Adrenal gland (tissue), 9 donors: ENCODE measurements at regions not wholly inside any gene's neighbourhood (a gene's known extent, or its start where the extent isn't known, plus 50 kb on each side); places are given as distances from the start of the nearest gene placed in this dataset.

Experiments
- DNase-seq, 7 donors: peaks; one replicate each; pipeline ENCODE4 v3.0.0-alpha.2; 2019 to 2020
- H3K27ac ChIP-seq, 5 donors: fragments of 200-600 bp; sonication (generic) in 4 of 5; 1 replicate in 3 of 5; 2 replicates in 2 of 5; pipeline versions ENCODE4 v1.5.1 to v1.8.0; 2016 to 2020; ENCODE audit warnings: mild to moderate bottlenecking in 1 of 5
- H3K27me3 ChIP-seq: fragments of 200-600 bp; 2 replicates; pipeline ENCODE4 v1.8.0; 2021
- H3K36me3 ChIP-seq, 2 donors: fragments of 200-600 bp; replicated peaks in 1 of 2; 1 replicate in 1 of 2; 2 replicates in 1 of 2; pipeline versions ENCODE4 v1.5.1 to v1.8.0; 2018 to 2022
- H3K4me1 ChIP-seq, 2 donors: fragments of 200-600 bp; replicated peaks in 1 of 2; 1 replicate in 1 of 2; 2 replicates in 1 of 2; pipeline versions ENCODE4 v1.5.1 to v1.8.0; 2018 to 2021
- H3K4me3 ChIP-seq, 4 donors: fragments of 200-600 bp; sonication (generic) in 3 of 4; one replicate each; pipeline ENCODE4 v1.5.1; 2016 to 2018
- H3K9me3 ChIP-seq, 3 donors: fragments of 200-600 bp; sonication (generic) in 1 of 3; replicated peaks in 1 of 3; 1 replicate in 2 of 3; 2 replicates in 1 of 3; pipeline versions ENCODE4 v1.5.1 to v1.8.0; 2016 to 2021
- POLR2A ChIP-seq, 2 donors: fragments of 450-650 bp; IDR thresholded peaks; one replicate each; pipeline ENCODE4 v1.6.1; 2017; ENCODE audit warnings: antibody characterized with exemption in 2 of 2, mild to moderate bottlenecking in 2 of 2, moderate library complexity in 1 of 2
- WGBS, 4 donors: extraction: QIAGEN DNeasy Blood & Tissue Kit in 2 of 4; methylation state at CpG; one replicate each; pipeline versions ENCODE4 v1.1.5 to v1.1.7; 2013 to 2017; 5-methylcytosine and 5-hydroxymethylcytosine counted together
- intact Hi-C, 2 donors: fragments of 100-400 bp; cut with DNase I; formaldehyde crosslinking; loops; one replicate each; pipeline versions ENCODE4 v1.14.1 to v1.15.0; 2022 to 2023
- TF ChIP-seq, protein P1 (sequence below), 6 experiments: fragments of 450-650 bp in 4 of 6; fragments of 200-600 bp in 2 of 6; sonication (generic) in 1 of 6; IDR thresholded peaks; 1 replicate in 5 of 6; 2 replicates in 1 of 6; pipeline versions ENCODE4 v1.5.1 to v1.8.0; 2016 to 2021; ENCODE audit warnings: antibody characterized with exemption in 6 of 6, mild to moderate bottlenecking in 2 of 6, moderate library complexity in 1 of 6
- donor health status: healthy with polysubstance abuse.
- donor health status: Bipolar disorder and iron deficiency.
- donor health status: DM: yes; HTN: yes; CAD: no.
- donor health status: DM: no; HTN: no; CAD: no.
- donor health status: DM: no; HTN: no; CAD: no.

DNA sequence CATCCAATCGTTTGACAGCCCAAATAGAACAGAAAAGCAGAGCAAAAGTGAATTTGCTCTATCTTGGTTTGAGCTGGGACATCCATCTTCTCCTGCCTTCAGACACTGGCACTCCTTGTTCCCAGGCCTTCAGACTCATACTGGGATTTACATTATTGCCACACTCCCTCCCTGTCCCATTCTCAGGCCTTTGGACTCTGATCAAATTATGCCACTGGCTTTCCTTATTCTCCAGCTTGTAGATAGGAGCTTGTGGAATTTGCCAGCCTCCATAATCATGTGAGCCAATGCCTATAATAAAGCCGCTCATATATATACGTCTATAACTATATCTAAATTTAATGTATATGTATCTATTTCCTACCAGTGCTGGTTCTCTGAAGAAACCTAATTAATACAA is 568.3 kb upstream of the KIRREL3 start:
- H3K4me3 ChIP-seq, result no peak overlapping the region
- no peaks in the 10 kb centered on the region for H3K4me1 ChIP-seq
- DNase-seq, result no peak
- WGBS, 4 donors, result 61 to 79% (median 73%) methylated on average over 3 of the region's 3 CpGs
- H3K36me3 ChIP-seq, result no peaks in the 10 kb centered on the region
- intact Hi-C loops, result no loop called here
- no peaks in the 10 kb centered on the region for H3K9me3 ChIP-seq
- TF ChIP-seq POLR2A (IDR thresholded peaks at IDR 0.05), result no peak
- TF ChIP-seq, protein P1, sequence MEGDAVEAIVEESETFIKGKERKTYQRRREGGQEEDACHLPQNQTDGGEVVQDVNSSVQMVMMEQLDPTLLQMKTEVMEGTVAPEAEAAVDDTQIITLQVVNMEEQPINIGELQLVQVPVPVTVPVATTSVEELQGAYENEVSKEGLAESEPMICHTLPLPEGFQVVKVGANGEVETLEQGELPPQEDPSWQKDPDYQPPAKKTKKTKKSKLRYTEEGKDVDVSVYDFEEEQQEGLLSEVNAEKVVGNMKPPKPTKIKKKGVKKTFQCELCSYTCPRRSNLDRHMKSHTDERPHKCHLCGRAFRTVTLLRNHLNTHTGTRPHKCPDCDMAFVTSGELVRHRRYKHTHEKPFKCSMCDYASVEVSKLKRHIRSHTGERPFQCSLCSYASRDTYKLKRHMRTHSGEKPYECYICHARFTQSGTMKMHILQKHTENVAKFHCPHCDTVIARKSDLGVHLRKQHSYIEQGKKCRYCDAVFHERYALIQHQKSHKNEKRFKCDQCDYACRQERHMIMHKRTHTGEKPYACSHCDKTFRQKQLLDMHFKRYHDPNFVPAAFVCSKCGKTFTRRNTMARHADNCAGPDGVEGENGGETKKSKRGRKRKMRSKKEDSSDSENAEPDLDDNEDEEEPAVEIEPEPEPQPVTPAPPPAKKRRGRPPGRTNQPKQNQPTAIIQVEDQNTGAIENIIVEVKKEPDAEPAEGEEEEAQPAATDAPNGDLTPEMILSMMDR (IDR thresholded peaks at IDR 0.05), result no peak
- H3K27ac ChIP-seq, result no peak overlapping the region
- no peaks in the 10 kb centered on the region for H3K27me3 ChIP-seq

DNA sequence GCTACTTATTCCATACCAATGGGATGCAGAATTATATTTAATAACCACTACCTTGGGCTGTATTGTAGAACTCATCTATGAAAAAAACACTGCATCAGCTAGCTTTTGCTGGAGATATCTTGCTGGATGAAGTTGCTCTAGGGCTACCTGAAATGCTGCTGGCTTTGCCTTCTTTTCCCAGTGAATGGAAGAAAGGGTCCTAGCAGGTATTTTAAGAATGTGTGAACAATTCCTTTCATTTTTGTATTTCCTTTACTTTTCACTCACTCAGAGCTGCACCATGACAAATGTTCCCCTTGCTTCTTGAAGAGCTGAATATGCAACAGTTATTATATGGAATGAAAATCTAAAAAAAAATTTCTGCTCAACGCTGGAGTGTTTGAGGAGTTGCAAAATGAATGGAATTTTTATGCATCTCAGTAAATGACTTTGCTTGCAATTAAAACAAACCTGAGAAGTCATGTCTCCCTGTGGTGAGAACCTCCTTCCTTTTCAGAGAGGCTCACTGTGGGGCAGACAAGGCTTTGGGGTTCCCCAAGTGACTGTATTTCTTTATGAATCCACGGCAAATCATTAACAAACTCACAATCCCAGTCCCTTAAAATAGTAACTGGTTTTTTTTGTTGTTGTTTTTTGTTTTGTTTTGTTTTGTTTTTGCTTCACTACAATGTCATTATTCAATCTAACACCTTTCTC is 566.8 kb upstream of the KIRREL3 start:
- WGBS, 4 donors, result 45 to 61% (median 53%) methylated on average over 2 of the region's 2 CpGs
- intact Hi-C loops, result no loop called here
- no peaks in the 10 kb centered on the region for H3K4me1 ChIP-seq

DNA sequence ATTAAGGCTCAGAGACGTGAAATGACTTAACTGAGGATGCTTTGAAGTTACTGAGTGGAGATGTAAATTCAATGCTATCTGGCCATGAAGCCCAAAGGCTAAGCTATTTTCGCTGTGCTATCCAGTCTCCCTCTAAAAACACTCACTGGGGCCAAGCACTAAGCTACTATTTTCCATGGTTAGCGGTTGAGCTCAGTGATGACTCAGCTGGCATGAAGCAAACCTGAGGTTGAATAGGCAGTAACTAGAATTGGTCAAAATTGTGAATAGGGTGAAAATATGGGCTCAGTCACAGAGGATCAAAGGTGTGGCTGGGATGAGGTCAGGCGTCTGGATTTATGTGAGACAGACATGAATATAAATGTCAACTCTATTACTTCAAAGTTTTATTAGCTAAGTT is 564.2 kb upstream of the KIRREL3 start:
- Histone ChIP-seq H3K36me3 (no peaks in the 10 kb centered on the region), H3K4me3 (no peak overlapping the region), H3K27ac (no peak overlapping the region), H3K27me3 (no peaks in the 10 kb centered on the region), H3K9me3 (no peaks in the 10 kb centered on the region), H3K4me1 (no peaks in the 10 kb centered on the region)
- DNase-seq, result no peak
- WGBS, 4 donors, result 75 to 82% (median 78%) methylated on average over 4 of the region's 4 CpGs
- intact Hi-C loops, result no loop called here
- no peak for TF ChIP-seq POLR2A (IDR thresholded peaks at IDR 0.05)
- TF ChIP-seq, protein P1 (IDR thresholded peaks at IDR 0.05), result no peak

More for the DNA sequence above, 566.8 kb upstream of the KIRREL3 start:
- Histone ChIP-seq H3K27me3 (no peaks in the 10 kb centered on the region), H3K36me3 (no peaks in the 10 kb centered on the region), H3K27ac (no peak overlapping the region), H3K4me3 (no peak overlapping the region), H3K9me3 (no peaks in the 10 kb centered on the region)
- no peak for TF ChIP-seq POLR2A (IDR thresholded peaks at IDR 0.05)
- TF ChIP-seq, protein P1 (IDR thresholded peaks at IDR 0.05), result no peak
- no peak for DNase-seq

GRCh38 chr11:127559978-127560377 is 559.4 kb upstream of the KIRREL3 start:
- 25 to 70% (median 62%) methylated on average over 2 of the region's 2 CpGs for whole genome bisulfite sequencing, 4 donors
- no peak for DNase-seq
- no peak overlapping the region for H3K27ac ChIP-seq
- TF ChIP-seq, protein P1 (IDR thresholded peaks at IDR 0.05), result no peak
- no peak for TF ChIP-seq POLR2A (IDR thresholded peaks at IDR 0.05)
- no peaks in the 10 kb centered on the region for H3K27me3 ChIP-seq
- intact Hi-C loops, result no loop called here
- no peaks in the 10 kb centered on the region for H3K36me3 ChIP-seq
- H3K4me3 ChIP-seq, result no peak overlapping the region
- H3K9me3 ChIP-seq, result no peaks in the 10 kb centered on the region
- no peaks in the 10 kb centered on the region for H3K4me1 ChIP-seq
